ENCODE measurements at regions not wholly inside any gene's neighbourhood (a gene's known extent, or its start where the extent isn't known, plus 50 kb on each side); places are given as distances from the start of the nearest gene placed in this dataset.

GRCh38 chr13:90089051-90089450 is 1258.4 kb upstream of the MIR17HG start:
- no peak for DNase-seq (ENCODE audit: low read depth)
- no peak for TF ChIP-seq CTCF (IDR thresholded peaks at IDR 0.05; ENCODE audit: insufficient read depth, low read length)
- no peak overlapping the region for H3K4me3 ChIP-seq (ENCODE audit: low read depth, low read length)

DNA sequence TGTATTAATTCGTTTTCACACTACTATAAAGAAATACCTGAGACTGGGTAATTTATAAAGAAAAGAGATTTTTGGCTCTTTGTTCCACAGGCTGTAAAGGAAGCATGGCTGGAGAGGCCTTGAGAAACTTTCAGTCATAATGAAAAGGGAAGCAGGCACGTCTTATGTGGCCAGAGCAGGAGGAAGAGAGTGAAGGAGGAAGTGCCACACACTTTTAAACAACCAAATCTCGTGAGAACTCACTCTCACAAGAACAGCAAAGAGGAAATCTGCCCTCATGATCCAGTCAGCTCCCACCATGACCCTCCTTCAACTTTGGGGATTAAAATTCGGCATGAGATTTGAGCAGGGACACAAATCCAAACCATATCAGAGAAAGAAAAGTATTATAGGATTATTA is 1255.9 kb upstream of the MIR17HG start:
- DNase-seq (ENCODE audit: low read depth), result no peak
- no peak for TF ChIP-seq CTCF (IDR thresholded peaks at IDR 0.05; ENCODE audit: insufficient read depth, low read length)
- no peak overlapping the region for H3K4me3 ChIP-seq (ENCODE audit: low read depth, low read length)

GRCh38 chr13:90094357-90094756 is 1253.1 kb upstream of the MIR17HG start:
- TF ChIP-seq CTCF (IDR thresholded peaks at IDR 0.05; ENCODE audit: insufficient read depth, low read length), result no peak
- no peak overlapping the region for H3K4me3 ChIP-seq (ENCODE audit: low read depth, low read length)
- DNase-seq (ENCODE audit: low read depth), result no peak

DNA sequence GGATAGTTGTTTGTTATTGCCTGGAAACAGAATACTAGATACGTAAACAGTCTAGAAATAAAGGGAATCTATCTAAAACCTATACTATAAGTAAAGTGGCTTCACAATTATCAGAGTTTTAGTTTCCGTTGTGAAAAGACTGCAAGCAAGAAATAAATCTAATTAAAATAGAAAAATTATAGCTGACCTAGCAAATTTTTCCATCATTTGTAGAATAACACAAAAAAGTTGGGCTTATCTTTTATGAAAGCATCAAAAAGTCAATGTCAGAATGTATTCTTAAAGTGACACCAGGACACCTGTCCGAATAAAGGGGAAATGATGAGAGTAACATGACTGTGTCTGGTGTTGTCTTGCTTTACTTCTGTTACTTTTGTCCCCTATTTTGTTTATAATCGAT is 1248.9 kb upstream of the MIR17HG start:
- H3K4me3 ChIP-seq (ENCODE audit: low read depth, low read length), result no peak overlapping the region
- no peak for DNase-seq (ENCODE audit: low read depth)
- no peak for TF ChIP-seq CTCF (IDR thresholded peaks at IDR 0.05; ENCODE audit: insufficient read depth, low read length)

DNA sequence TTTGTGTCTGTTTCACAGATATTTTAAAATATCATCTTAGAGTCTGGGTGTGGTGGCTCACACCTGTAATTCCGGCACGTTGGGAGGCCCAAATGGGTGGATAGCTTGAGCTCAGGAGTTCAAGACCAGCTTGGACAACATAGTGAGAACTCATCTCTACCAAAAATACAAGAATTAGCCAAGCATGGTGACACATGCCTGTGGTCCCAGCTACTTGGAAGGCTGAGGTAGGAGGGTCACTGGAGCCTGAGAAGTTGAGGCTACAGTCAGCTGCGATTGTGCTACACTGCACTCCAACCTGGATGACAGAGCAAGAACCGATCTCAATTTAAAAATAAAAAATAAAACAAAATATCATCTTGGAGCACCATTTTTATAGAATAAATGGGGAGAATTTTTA is 1247.6 kb upstream of the MIR17HG start:
- no peak overlapping the region for H3K4me3 ChIP-seq (ENCODE audit: low read depth, low read length)
- DNase-seq (ENCODE audit: low read depth), result no peak
- no peak for TF ChIP-seq CTCF (IDR thresholded peaks at IDR 0.05; ENCODE audit: insufficient read depth, low read length)

DNA sequence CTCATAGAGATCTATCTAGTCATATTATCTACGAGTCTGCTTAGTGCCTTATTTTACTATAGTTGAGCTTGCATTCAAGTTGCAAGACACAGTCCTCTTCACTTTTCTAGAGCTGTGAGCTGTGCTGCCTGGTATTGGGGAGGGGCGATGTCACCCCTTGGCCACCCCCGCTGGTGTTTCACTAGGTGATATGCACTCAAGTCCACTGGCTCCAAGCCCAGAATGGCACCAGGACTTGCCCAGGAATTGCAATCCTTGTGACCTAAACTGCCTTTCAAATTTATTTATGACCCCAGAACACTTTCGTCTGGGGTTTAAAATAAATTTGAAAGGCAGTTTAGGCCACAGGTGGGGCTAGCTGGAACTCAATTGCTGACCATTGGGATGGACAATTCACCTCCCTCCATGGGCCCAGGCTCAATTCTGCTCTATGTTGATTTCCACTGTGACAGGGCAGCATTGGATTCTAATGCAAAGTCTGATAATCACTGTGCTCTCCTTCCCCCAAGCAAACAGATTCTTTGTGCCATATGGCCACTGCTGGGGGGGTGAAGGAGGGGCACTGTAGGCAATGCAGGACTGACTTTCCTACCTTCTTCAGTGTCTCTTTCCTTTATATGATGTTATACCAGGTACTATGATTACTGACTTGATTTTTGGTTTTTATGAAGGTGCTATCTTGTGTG is 1244.2 kb upstream of the MIR17HG start:
- H3K4me3 ChIP-seq (ENCODE audit: low read depth, low read length), result no peak overlapping the region
- DNase-seq (ENCODE audit: low read depth), result no peak
- TF ChIP-seq CTCF (IDR thresholded peaks at IDR 0.05; ENCODE audit: insufficient read depth, low read length), result no peak

- H3K4me3 ChIP-seq (ENCODE audit: low read depth, low read length), result no peak overlapping the region
- no peak for TF ChIP-seq CTCF (IDR thresholded peaks at IDR 0.05; ENCODE audit: insufficient read depth, low read length)
- no peak for DNase-seq (ENCODE audit: low read depth)
These were observed 1242.7 kb upstream of the MIR17HG start for GRCh38 chr13:90104764-90105163.
